ACC112 (cell line): ENCODE measurements at regions not wholly inside any gene's neighbourhood (a gene's known extent, or its start where the extent isn't known, plus 50 kb on each side); places are given as distances from the start of the nearest gene placed in this dataset.

ENCODE experiments used
- H2AFZ ChIP-seq: fragments of 200-600 bp; sonication (generic); one replicate; pipeline ENCODE4 v1.6.0; 2017; ENCODE audit warnings: antibody characterized with exemption, low read length; ENCODE audit not compliant: unreplicated experiment
- H3K27ac ChIP-seq: fragments of 200-600 bp; sonication (generic); 2 replicates; pipeline ENCODE4 v1.5.1; 2014; ENCODE audit warnings: low read depth, mild to moderate bottlenecking, antibody characterized with exemption, low read length, moderate library complexity
- H3K27me3 ChIP-seq: fragments of 200-600 bp; sonication (generic); 2 replicates; pipeline ENCODE4 v1.6.1; 2014; ENCODE audit warnings: mild to moderate bottlenecking, antibody characterized with exemption, low read length, moderate library complexity, mixed read lengths; ENCODE audit not compliant: insufficient read depth
- H3K36me3 ChIP-seq: fragments of 200-600 bp; sonication (generic); 2 replicates; pipeline ENCODE4 v1.6.1; 2016; ENCODE audit warnings: mild to moderate bottlenecking, antibody characterized with exemption, low read length, moderate library complexity, mixed read lengths; ENCODE audit not compliant: insufficient read depth
- H3K4me1 ChIP-seq: fragments of 200-600 bp; sonication (generic); one replicate; pipeline ENCODE4 v1.6.1; 2016; ENCODE audit warnings: low read length, mixed read lengths; ENCODE audit not compliant: insufficient read depth, unreplicated experiment, control insufficient read depth
- H3K4me3 ChIP-seq: fragments of 200-600 bp; sonication (generic); 2 replicates; pipeline ENCODE4 v1.5.1; 2014; ENCODE audit warnings: mild to moderate bottlenecking, low read depth, low read length
- H3K79me2 ChIP-seq: fragments of 200-600 bp; sonication (generic); one replicate; pipeline ENCODE4 v1.6.0; 2016; ENCODE audit warnings: low read length; ENCODE audit not compliant: control insufficient read depth, unreplicated experiment, insufficient read depth

DNA sequence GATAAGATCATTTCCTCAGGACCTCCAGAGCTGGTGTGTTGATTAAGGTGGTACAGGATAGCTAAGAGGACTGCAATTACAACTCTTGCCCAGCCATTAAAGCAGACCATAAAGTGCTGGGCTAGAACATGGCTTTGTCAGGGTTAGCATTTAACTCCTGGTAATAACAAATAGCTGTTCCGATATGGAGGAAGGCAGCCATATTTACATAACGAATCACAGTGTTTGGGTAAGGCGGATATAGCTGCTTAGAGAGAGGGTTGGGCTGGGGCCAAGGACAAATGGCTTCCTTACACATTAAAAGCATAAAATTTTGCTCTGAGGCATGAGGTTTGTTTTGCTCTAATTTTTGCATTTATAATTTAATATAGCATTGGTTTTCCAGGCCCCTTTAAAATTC, 297.7 kb upstream of the DDHD1 start:
- H3K36me3 ChIP-seq = no peaks in the 10 kb centered on the region
- peak overlapping the region; percentile 25 for H2AFZ ChIP-seq
- H3K79me2 ChIP-seq = no peaks in the 10 kb centered on the region
- H3K27ac ChIP-seq = no peak overlapping the region
- no peaks in the 10 kb centered on the region for H3K27me3 ChIP-seq
- H3K4me1 ChIP-seq = no peaks in the 10 kb centered on the region
- no peak overlapping the region for H3K4me3 ChIP-seq

- no peaks in the 10 kb centered on the region for H3K4me1 ChIP-seq
- H3K27ac ChIP-seq = no peak overlapping the region
- no peaks in the 10 kb centered on the region for H3K79me2 ChIP-seq
- H3K36me3 ChIP-seq = no peaks in the 10 kb centered on the region
- H2AFZ ChIP-seq = no peak overlapping the region
- no peak overlapping the region for H3K4me3 ChIP-seq
- H3K27me3 ChIP-seq = no peaks in the 10 kb centered on the region
These were observed 295.6 kb upstream of the DDHD1 start for GRCh38 chr14:53448682-53449081.

GRCh38 chr14:53444677-53445312, 291.7 kb upstream of the DDHD1 start:
- no peaks in the 10 kb centered on the region for H3K27me3 ChIP-seq

GRCh38 chr14:53441789-53442188, 288.7 kb upstream of the DDHD1 start:
- H3K27me3 ChIP-seq = no peaks in the 10 kb centered on the region
- no peaks in the 10 kb centered on the region for H3K4me1 ChIP-seq
- H3K27ac ChIP-seq = no peak overlapping the region
- no peak overlapping the region for H2AFZ ChIP-seq
- H3K79me2 ChIP-seq = no peaks in the 10 kb centered on the region
- no peaks in the 10 kb centered on the region for H3K36me3 ChIP-seq
- no peak overlapping the region for H3K4me3 ChIP-seq

More at GRCh38 chr14:53444677-53445312, 291.7 kb upstream of the DDHD1 start:
- Histone ChIP-seq H3K27ac (no peak overlapping the region), H3K4me1 (no peaks in the 10 kb centered on the region), H2AFZ (no peak overlapping the region), H3K79me2 (no peaks in the 10 kb centered on the region), H3K4me3 (no peak overlapping the region), H3K36me3 (no peaks in the 10 kb centered on the region)

GRCh38 chr14:53437858-53438257, 284.7 kb upstream of the DDHD1 start:
- H3K79me2 ChIP-seq = no peaks in the 10 kb centered on the region
- no peaks in the 10 kb centered on the region for H3K36me3 ChIP-seq
- H3K27ac ChIP-seq = no peak overlapping the region
- H3K4me3 ChIP-seq = no peak overlapping the region
- H2AFZ ChIP-seq = no peak overlapping the region
- H3K27me3 ChIP-seq = no peaks in the 10 kb centered on the region
- no peaks in the 10 kb centered on the region for H3K4me1 ChIP-seq

DNA sequence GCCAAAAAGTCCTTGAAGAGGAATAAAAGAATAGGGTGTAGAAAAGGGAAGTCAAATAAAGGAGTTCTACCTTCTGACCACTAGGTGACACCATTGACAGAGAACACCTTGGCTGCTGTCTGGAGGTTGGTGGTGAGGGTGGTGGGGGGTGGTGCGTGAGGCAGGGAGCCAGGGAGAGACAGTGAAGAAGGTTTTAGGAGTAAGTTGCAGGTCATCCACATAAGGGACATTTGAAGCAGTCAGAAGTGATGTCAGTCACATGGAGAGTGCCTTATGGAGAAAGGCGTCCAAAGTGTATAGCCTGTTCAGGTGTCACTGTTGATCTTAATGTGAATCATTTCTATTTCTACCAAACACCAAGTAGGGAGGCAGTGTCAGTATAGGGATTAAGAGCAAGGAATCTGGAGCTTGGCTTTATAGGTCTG, 279.3 kb upstream of the DDHD1 start:
- Histone ChIP-seq H3K36me3 (no peaks in the 10 kb centered on the region), H3K79me2 (no peaks in the 10 kb centered on the region), H3K4me3 (no peak overlapping the region), H3K27ac (no peak overlapping the region), H3K27me3 (no peaks in the 10 kb centered on the region), H3K4me1 (peaks cover 6% of the 10 kb centered on the region), H2AFZ (no peak overlapping the region)

DNA sequence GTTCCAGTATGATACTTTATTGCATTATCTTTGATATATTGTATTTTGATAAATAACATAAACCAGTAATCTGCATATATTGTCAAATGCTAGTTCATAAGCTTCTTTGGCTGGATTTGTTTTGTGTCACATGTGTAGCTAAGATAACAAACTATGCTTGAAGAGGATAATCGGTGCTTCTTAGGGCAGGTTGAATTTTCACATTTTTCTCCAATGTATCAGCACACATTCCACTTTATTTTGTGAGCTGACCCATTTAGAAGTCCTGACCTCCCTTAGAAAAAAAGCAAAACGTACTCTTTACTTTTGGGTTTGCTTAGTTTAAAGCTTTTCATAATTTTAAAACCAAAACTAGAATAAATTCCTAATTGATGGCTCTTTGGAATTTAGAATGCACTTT, 277.7 kb upstream of the DDHD1 start:
- Histone ChIP-seq H3K27me3 (no peaks in the 10 kb centered on the region), H3K4me3 (no peak overlapping the region), H3K27ac (no peak overlapping the region), H3K79me2 (no peaks in the 10 kb centered on the region), H3K36me3 (no peaks in the 10 kb centered on the region), H2AFZ (no peak overlapping the region), H3K4me1 (peaks cover 6% of the 10 kb centered on the region)

DNA sequence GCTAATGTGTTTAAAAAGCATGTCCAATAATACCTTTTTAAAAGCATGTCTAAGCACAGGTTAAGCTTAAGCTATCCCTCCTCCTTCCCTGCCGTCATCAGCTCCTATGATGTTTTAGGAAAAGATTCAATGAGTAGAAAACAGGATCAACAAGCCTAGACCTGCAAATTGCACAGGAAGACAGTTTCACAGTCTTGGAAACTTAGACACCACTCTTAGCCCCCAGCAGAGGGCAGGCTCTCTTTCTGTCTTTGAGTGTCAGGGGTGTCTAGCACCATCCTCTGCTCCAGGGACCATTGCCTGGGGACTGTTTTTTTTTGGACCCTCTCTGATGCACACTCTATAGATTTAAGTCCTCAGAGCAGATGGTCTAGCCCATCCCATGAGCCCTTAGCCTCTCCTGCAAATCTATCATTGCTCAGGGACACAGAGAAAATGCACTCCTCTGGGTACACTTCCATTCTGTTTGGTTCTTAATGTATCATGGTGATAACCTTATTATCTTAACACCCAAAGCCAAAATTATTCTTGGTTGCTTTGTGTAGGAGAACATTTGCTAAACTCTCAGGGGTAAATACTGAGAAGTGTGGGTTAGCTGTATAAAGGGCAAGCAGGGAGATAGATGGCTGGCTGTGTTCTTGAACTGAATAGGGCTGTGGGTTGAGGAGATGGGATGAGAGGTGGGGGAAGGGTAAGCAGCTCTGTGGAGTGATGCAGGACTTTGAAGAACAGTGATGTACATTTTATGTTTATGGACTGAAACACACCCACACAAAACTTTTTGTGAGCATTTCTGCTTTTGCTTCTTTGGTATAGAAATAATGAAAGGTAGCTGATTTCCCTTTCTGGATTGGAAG, 259.9 kb upstream of the DDHD1 start:
- H2AFZ ChIP-seq = no peak overlapping the region
- no peaks in the 10 kb centered on the region for H3K79me2 ChIP-seq
- no peaks in the 10 kb centered on the region for H3K27me3 ChIP-seq

DNA sequence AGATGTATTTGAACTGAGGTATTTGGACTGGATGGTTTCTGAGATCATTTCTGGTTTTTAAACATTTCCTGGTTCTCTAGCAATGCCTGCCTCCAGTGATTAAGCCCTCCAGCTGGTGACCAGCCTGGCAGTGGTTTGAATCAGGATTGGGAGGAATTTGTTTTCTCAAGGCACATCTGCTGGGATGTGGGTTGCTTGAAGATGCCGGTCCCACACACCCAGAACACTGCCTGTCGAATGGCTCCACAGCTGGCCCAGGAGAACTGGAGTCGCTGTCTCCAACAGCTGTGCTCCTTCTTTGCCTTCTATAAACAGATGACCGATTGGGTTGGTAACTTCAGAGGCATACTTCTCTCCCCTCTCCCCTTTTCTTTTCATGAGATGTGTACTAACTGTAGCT, 258.0 kb upstream of the DDHD1 start:
- Histone ChIP-seq H3K4me1 (peaks cover 4% of the 10 kb centered on the region), H3K27me3 (no peaks in the 10 kb centered on the region), H3K79me2 (no peaks in the 10 kb centered on the region), H3K36me3 (no peaks in the 10 kb centered on the region), H2AFZ (no peak overlapping the region), H3K4me3 (no peak overlapping the region), H3K27ac (no peak overlapping the region)

More for the DNA sequence above, 259.9 kb upstream of the DDHD1 start:
- H3K4me3 ChIP-seq = no peak overlapping the region
- H3K4me1 ChIP-seq = peaks cover 4% of the 10 kb centered on the region
- H3K27ac ChIP-seq = no peak overlapping the region
- H3K36me3 ChIP-seq = no peaks in the 10 kb centered on the region

DNA sequence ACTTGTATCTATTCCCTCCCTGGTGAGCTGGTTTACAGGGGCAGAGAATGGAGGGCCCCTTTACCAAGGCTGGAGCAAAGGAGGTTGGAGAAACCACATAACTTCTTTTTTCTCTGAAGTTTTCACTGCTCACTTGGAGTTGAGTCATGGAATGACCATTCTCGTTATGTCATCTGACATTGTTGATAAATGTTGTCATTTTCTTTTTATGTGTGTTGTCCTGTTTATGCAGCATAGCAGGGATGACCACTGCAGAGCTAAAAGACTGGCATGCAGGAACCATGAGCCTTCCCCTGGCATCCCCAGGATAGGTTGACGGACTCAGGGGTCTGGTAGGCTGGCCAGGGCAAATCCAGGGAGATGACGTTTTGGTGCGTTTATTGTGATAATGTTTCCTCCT, 256.8 kb upstream of the DDHD1 start:
- H3K4me1 ChIP-seq = peaks cover 4% of the 10 kb centered on the region
- H3K27ac ChIP-seq = no peak overlapping the region
- H3K79me2 ChIP-seq = no peaks in the 10 kb centered on the region
- no peaks in the 10 kb centered on the region for H3K36me3 ChIP-seq
- no peak overlapping the region for H2AFZ ChIP-seq
- no peak overlapping the region for H3K4me3 ChIP-seq
- H3K27me3 ChIP-seq = no peaks in the 10 kb centered on the region

GRCh38 chr14:53409289-53409688, 256.2 kb upstream of the DDHD1 start:
- no peaks in the 10 kb centered on the region for H3K36me3 ChIP-seq
- no peaks in the 10 kb centered on the region for H3K27me3 ChIP-seq
- no peak overlapping the region for H2AFZ ChIP-seq
- no peaks in the 10 kb centered on the region for H3K79me2 ChIP-seq
- H3K4me3 ChIP-seq = no peak overlapping the region
- H3K4me1 ChIP-seq = peaks cover 4% of the 10 kb centered on the region
- H3K27ac ChIP-seq = no peak overlapping the region
